ENCODE measurements at regions not wholly inside any gene's neighbourhood (a gene's known extent, or its start where the extent isn't known, plus 50 kb on each side); places are given as distances from the start of the nearest gene placed in this dataset.

- Histone ChIP-seq H3K27ac (ENCODE audit: insufficient read depth, low read depth, low read length) (no peak overlapping the region), H4K20me1 (replicated peaks; ENCODE audit: control insufficient read depth, extremely low read depth, insufficient read depth, low read length) (no peaks in the 10 kb centered on the region), H3K27me3 (ENCODE audit: control insufficient read depth in 2 of 2, insufficient read depth in 2 of 2, low read length in 2 of 2) (no peaks in the 10 kb centered on the region), H2AFZ (ENCODE audit: low read depth, low read length) (no peak overlapping the region), H3K4me2 (ENCODE audit: insufficient read depth, low read length) (no peak overlapping the region), H3K9ac (replicated peaks; ENCODE audit: extremely low read depth, insufficient read depth, low read length) (no peak overlapping the region), H3K36me3 (ENCODE audit: control insufficient read depth in 2 of 2, extremely low read depth in 1 of 2, insufficient read depth in 2 of 2, low read length in 2 of 2) (no peaks in the 10 kb centered on the region), H3K9me3 (replicated peaks; ENCODE audit: control insufficient read depth, insufficient read depth, low read length) (peaks cover 2% of the 10 kb centered on the region), H3K4me1 (ENCODE audit: control insufficient read depth, extremely low read depth, insufficient read depth, low read length) (no peaks in the 10 kb centered on the region), H3K9me1 (replicated peaks; ENCODE audit: control insufficient read depth, extremely low read depth, insufficient read depth, low read length) (no peaks in the 10 kb centered on the region), H3K4me3 (replicated peaks in 1 of 3; ENCODE audit: insufficient read depth in 1 of 3, low read depth in 1 of 3, low read length in 3 of 3) (no peak overlapping the region), H3K79me2 (ENCODE audit: control insufficient read depth, insufficient read depth, low read length) (no peaks in the 10 kb centered on the region)
- POLR2A ChIA-PET: no interaction called here
- CTCF ChIA-PET: no interaction called here
- dilution Hi-C loops (cut with MboI; ENCODE audit: extremely low pct_ligation_motif_present, low sequenced_read_pairs) (no loop called here), intact Hi-C loops (cut with micrococcal nuclease) (no loop called here)
- BruUV-seq (replicated peaks): no TSS peak
- FAIRE-seq (no peak), DNase-seq (ENCODE audit: low read depth, low spot score) (no peak)
- TF ChIP-seq POLR2A (IDR thresholded peaks at IDR 0.05; ENCODE audit: low read depth, low read length): no peak
- TF ChIP-seq CTCF (IDR thresholded peaks at IDR 0.05; ENCODE audit: extremely low read depth in 1 of 2, insufficient read depth in 1 of 2, low read depth in 1 of 2, low read length in 2 of 2): no peak
- no peak for TF ChIP-seq JUN (IDR thresholded peaks at IDR 0.05; ENCODE audit: borderline replicate concordance, insufficient read depth, insufficient read length, low read depth)
- TF ChIP-seq MAX (IDR thresholded peaks at IDR 0.05; ENCODE audit: insufficient read depth, insufficient read length): no peak
- TF ChIP-seq EZH2 (IDR thresholded peaks at IDR 0.05; ENCODE audit: borderline replicate concordance, low read depth, low read length, severe bottlenecking): no peak
- no peak for TF ChIP-seq GATA2 (IDR thresholded peaks at IDR 0.05; ENCODE audit: insufficient read depth, insufficient read length, low read depth, low read length)
- no peak for TF ChIP-seq MYC (IDR thresholded peaks at IDR 0.05; ENCODE audit: low read depth, low read length)
- no peak for TF ChIP-seq POLR2AphosphoS5 (IDR thresholded peaks at IDR 0.05; ENCODE audit: insufficient read depth, low read depth, low read length)
- TF ChIP-seq FOS (IDR thresholded peaks at IDR 0.05; ENCODE audit: borderline replicate concordance, insufficient read depth, low read length): no peak
Observed at GRCh38 chr6:95387845-95388244, 189.5 kb upstream of the MANEA start.

Data from endothelial cell of umbilical vein (primary cell).